GM19238 (cell line): ENCODE measurements at regions not wholly inside any gene's neighbourhood (a gene's known extent, or its start where the extent isn't known, plus 50 kb on each side); places are given as distances from the start of the nearest gene placed in this dataset.
"Not testable (repeated sequence)": the region's sequence is repeated elsewhere in the genome, so short reads cannot be mapped to it uniquely, and the experiment has no call there.

Experiments
- DNase-seq: peaks from one replicate; pipeline ENCODE4 v3.0.0; 2011; ENCODE audit warnings: low spot score; ENCODE audit not compliant: insufficient read length

- no peak for DNase-seq
Observed at GRCh38 chr18:1541478-1541877, 636.8 kb downstream of the ADCYAP1 start.

- no peak for DNase-seq
Observed at GRCh38 chr18:1542230-1542774, 637.6 kb downstream of the ADCYAP1 start.

GRCh38 chr18:1544016-1544415, 639.3 kb downstream of the ADCYAP1 start:
- no peak for DNase-seq

GRCh38 chr18:1557711-1558110, 653.0 kb downstream of the ADCYAP1 start:
- DNase-seq, result not testable (repeated sequence)

GRCh38 chr18:1559563-1559962, 654.9 kb downstream of the ADCYAP1 start:
- DNase-seq, result no peak

- DNase-seq, result no peak
Observed at GRCh38 chr18:1564793-1565192, 660.1 kb downstream of the ADCYAP1 start.

- no peak for DNase-seq
Observed at GRCh38 chr18:1571206-1571605, 666.5 kb downstream of the ADCYAP1 start.

- DNase-seq, result no peak
Observed at GRCh38 chr18:1573732-1574131, 669.1 kb downstream of the ADCYAP1 start.

- no peak for DNase-seq
Observed at GRCh38 chr18:1575084-1575483, 670.4 kb downstream of the ADCYAP1 start.

- DNase-seq, result no peak
Observed at GRCh38 chr18:1578505-1578904, 673.8 kb downstream of the ADCYAP1 start.

- DNase-seq, result no peak
Observed at GRCh38 chr18:1581581-1581980, 676.9 kb downstream of the ADCYAP1 start.

GRCh38 chr18:1585881-1586488, 681.3 kb downstream of the ADCYAP1 start:
- DNase-seq, result no peak

- no peak for DNase-seq
Observed at GRCh38 chr18:1593091-1593490, 688.4 kb downstream of the ADCYAP1 start.

GRCh38 chr18:1595195-1595594, 690.5 kb downstream of the ADCYAP1 start:
- DNase-seq, result no peak

- DNase-seq, result no peak
Observed at GRCh38 chr18:1599196-1599595, 694.5 kb downstream of the ADCYAP1 start.

- DNase-seq, result no peak
Observed at GRCh38 chr18:1604751-1605150, 700.1 kb downstream of the ADCYAP1 start.

- no peak for DNase-seq
Observed at GRCh38 chr18:1618364-1618763, 713.7 kb downstream of the ADCYAP1 start.

GRCh38 chr18:1619507-1619906, 714.8 kb downstream of the ADCYAP1 start:
- DNase-seq, result no peak

- no peak for DNase-seq
Observed at GRCh38 chr18:1624612-1625011, 719.9 kb downstream of the ADCYAP1 start.

GRCh38 chr18:1627494-1627893, 722.8 kb downstream of the ADCYAP1 start:
- no peak for DNase-seq

- no peak for DNase-seq
Observed at GRCh38 chr18:1648712-1649111, 744.0 kb downstream of the ADCYAP1 start.

GRCh38 chr18:1652018-1652417, 747.3 kb downstream of the ADCYAP1 start:
- DNase-seq, result no peak

- DNase-seq, result no peak
Observed at GRCh38 chr18:1653873-1654272, 749.2 kb downstream of the ADCYAP1 start.

- DNase-seq, result no peak
Observed at GRCh38 chr18:1657876-1658275, 753.2 kb downstream of the ADCYAP1 start.
